ENCODE measurements at regions not wholly inside any gene's neighbourhood (a gene's known extent, or its start where the extent isn't known, plus 50 kb on each side); places are given as distances from the start of the nearest gene placed in this dataset.

DNA sequence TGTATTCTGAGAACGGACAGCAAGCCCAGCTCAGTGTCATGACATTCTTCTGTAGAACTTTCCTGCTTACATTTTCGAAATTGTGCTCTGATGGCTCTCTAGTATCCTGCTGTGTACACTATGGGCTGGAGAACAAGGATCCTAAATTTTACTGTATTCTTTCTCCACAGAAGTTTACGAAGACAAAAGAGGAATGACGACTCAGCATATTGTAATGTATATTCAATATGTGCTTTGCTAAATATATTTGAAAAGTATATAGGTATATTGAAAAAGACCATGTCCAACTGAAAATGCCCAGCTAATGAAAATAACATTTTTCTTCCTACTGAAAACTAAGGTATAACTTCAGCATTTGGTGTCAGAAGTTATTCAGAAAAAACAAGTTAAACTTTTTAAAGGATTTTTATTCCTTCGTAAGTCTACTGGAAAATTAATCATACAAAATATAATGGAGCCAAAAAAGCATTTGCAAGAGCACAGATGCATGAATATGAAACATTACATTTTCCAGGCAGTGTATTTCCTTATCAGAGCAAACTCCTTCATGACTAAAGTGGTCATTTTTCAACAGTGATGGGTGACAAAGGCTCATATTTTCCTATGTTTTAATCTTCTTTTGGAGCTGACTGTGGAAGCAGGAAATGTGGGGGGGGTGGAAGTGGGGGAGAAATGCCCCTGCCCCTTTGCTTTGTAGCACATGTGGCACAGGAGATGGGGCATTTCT lies 143.8 kb upstream of the THUMPD2 start (continued):
- no peak for TF ChIP-seq REST (IDR thresholded peaks at IDR 0.05; ENCODE audit: unreplicated experiment)
- TF ChIP-seq CREB1 (CRISPR knock-in tag; IDR thresholded peaks at IDR 0.05; ENCODE audit: low read depth): no peak
- no peak for TF ChIP-seq STAT1 (IDR thresholded peaks at IDR 0.05; ENCODE audit: unreplicated experiment)

DNA sequence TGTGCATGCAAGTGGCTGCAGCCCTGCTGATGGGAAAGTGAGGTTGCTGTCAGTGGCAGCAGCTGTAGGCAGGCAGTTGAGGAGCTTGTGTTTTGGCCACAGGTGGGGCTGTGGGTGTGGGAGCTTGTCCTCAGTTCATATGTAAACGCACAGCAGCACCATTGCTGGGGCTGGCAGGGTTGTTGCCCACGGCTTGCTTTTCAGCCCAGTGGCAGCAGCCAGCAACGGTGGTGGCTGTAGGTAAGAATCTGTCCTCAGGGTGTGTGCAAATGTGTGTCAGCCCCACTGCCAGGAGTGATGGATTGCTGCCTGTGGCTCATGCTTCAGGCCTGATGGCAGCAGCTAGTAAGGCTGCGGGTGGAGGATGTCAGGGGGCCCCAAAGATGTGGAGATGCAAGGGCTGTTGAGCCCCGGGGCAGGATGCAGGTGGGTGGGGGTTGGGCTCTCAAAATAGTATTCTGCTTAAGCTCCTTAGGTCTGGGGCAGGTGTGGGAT lies 141.3 kb upstream of the THUMPD2 start:
- Histone ChIP-seq H3K27ac (ENCODE audit: low read depth) (no peak overlapping the region), H3K79me2 (replicated peaks; ENCODE audit: insufficient read depth) (no peaks in the 10 kb centered on the region), H3F3A (replicated peaks; ENCODE audit: low read depth) (no peaks in the 10 kb centered on the region), H2AFZ (0 out of 2 replicates have a peak overlapping the region, but pooled peaks have one; percentile 19), H4K20me1 (replicated peaks; ENCODE audit: insufficient read depth) (no peaks in the 10 kb centered on the region), H3K4me2 (no peak overlapping the region), H3K27me3 (ENCODE audit: insufficient read depth) (no peaks in the 10 kb centered on the region), H3K36me3 (ENCODE audit: insufficient read depth) (no peaks in the 10 kb centered on the region), H3K9me2 (ENCODE audit: insufficient read depth) (no peaks in the 10 kb centered on the region; the same call in 1 of the 2 replicates), H3K4me1 (ENCODE audit: insufficient read depth) (peaks cover 19% of the 10 kb centered on the region), H3K4me3 (no peak overlapping the region)
- no peak for TF ChIP-seq EZH2phosphoT487 (IDR thresholded peaks at IDR 0.05; ENCODE audit: unreplicated experiment)
- TF ChIP-seq REST (IDR thresholded peaks at IDR 0.05; ENCODE audit: unreplicated experiment): no peak
- no peak for TF ChIP-seq STAT1 (IDR thresholded peaks at IDR 0.05; ENCODE audit: unreplicated experiment)
- peaks cover 27% of the 10 kb centered on the region for H3K4me1 Mint-ChIP-seq
- DNase-seq (ENCODE audit: low spot score): peak; percentile 14
- peak; percentile 51; the same call in 2 of the 3 replicates for ATAC-seq
- peaks cover 5% of the 10 kb centered on the region for H3K27me3 Mint-ChIP-seq (ENCODE audit: insufficient read depth, low read depth, poor library complexity)
- no peaks in the 10 kb centered on the region for H3K36me3 Mint-ChIP-seq (ENCODE audit: low read depth)
- H3K4me3 Mint-ChIP-seq: no peak overlapping the region
- no peak overlapping the region for H3K27ac Mint-ChIP-seq
- H3K9me3 Mint-ChIP-seq: no peaks in the 10 kb centered on the region

All from GM23338 (cell line).